ENCODE measurements at regions not wholly inside any gene's neighbourhood (a gene's known extent, or its start where the extent isn't known, plus 50 kb on each side); places are given as distances from the start of the nearest gene placed in this dataset.

GRCh38 chr3:192042116-192042515 lies 581.2 kb downstream of the PYDC2 start:
- H3K27me3 ChIP-seq (ENCODE audit: insufficient read depth, poor library complexity, severe bottlenecking), result no peaks in the 10 kb centered on the region
- no peak overlapping the region for H3K27ac ChIP-seq (replicated peaks)
- peak in 1 of 2 experiments; percentile 6 for DNase-seq (ENCODE audit: low read depth in 1 of 2, low spot score in 1 of 2)
- H3K4me3 ChIP-seq (replicated peaks; ENCODE audit: insufficient read depth, low read length), result no peak overlapping the region
- TF ChIP-seq SPI1 (IDR thresholded peaks at IDR 0.05; ENCODE audit: borderline replicate concordance, low read depth) (peak; percentile 7; the same call in 1 of the 2 replicates), CTCF (IDR thresholded peaks at IDR 0.05; ENCODE audit: insufficient read depth, low read length) (no peak)

- DNase-seq (ENCODE audit: low read depth in 1 of 2, low spot score in 1 of 2), result no peak
- no peak for TF ChIP-seq POLR2AphosphoS5 (IDR thresholded peaks at IDR 0.05; ENCODE audit: low read depth)
- no peak for TF ChIP-seq SPI1 (IDR thresholded peaks at IDR 0.05; ENCODE audit: borderline replicate concordance, low read depth)
- TF ChIP-seq CTCF (IDR thresholded peaks at IDR 0.05; ENCODE audit: insufficient read depth, low read length), result no peak
- no peak for TF ChIP-seq REST (IDR thresholded peaks at IDR 0.05; ENCODE audit: insufficient replicate concordance, low read depth)
- no peak for TF ChIP-seq GABPA (IDR thresholded peaks at IDR 0.05; ENCODE audit: low read depth)
Measured at GRCh38 chr3:192054881-192055280, 593.9 kb downstream of the PYDC2 start.

GRCh38 chr3:192055946-192056345 lies 595.0 kb downstream of the PYDC2 start:
- Histone ChIP-seq H3K4me3 (replicated peaks; ENCODE audit: insufficient read depth, low read length) (no peak overlapping the region), H3K27ac (replicated peaks) (no peak overlapping the region), H3K27me3 (ENCODE audit: insufficient read depth, poor library complexity, severe bottlenecking) (no peaks in the 10 kb centered on the region)
- TF ChIP-seq SPI1 (IDR thresholded peaks at IDR 0.05; ENCODE audit: borderline replicate concordance, low read depth) (no peak), GABPA (IDR thresholded peaks at IDR 0.05; ENCODE audit: low read depth) (no peak), CTCF (IDR thresholded peaks at IDR 0.05; ENCODE audit: insufficient read depth, low read length) (no peak), REST (IDR thresholded peaks at IDR 0.05; ENCODE audit: insufficient replicate concordance, low read depth) (no peak), POLR2AphosphoS5 (IDR thresholded peaks at IDR 0.05; ENCODE audit: low read depth) (no peak)
- no peak for DNase-seq (ENCODE audit: low read depth in 1 of 2, low spot score in 1 of 2)

More at GRCh38 chr3:192054881-192055280, 593.9 kb downstream of the PYDC2 start:
- H3K4me3 ChIP-seq (replicated peaks; ENCODE audit: insufficient read depth, low read length), result no peak overlapping the region
- H3K27me3 ChIP-seq (ENCODE audit: insufficient read depth, poor library complexity, severe bottlenecking), result no peaks in the 10 kb centered on the region
- H3K27ac ChIP-seq (replicated peaks), result no peak overlapping the region

- no peak overlapping the region for H3K4me3 ChIP-seq (replicated peaks; ENCODE audit: insufficient read depth, low read length)
- TF ChIP-seq CTCF (IDR thresholded peaks at IDR 0.05; ENCODE audit: insufficient read depth, low read length) (no peak), REST (IDR thresholded peaks at IDR 0.05; ENCODE audit: insufficient replicate concordance, low read depth) (no peak), POLR2AphosphoS5 (IDR thresholded peaks at IDR 0.05; ENCODE audit: low read depth) (no peak), GABPA (IDR thresholded peaks at IDR 0.05; ENCODE audit: low read depth) (no peak), SPI1 (IDR thresholded peaks at IDR 0.05; ENCODE audit: borderline replicate concordance, low read depth) (no peak)
- no peak for DNase-seq (ENCODE audit: low read depth in 1 of 2, low spot score in 1 of 2)
- no peak overlapping the region for H3K27ac ChIP-seq (replicated peaks)
- H3K27me3 ChIP-seq (ENCODE audit: insufficient read depth, poor library complexity, severe bottlenecking), result no peaks in the 10 kb centered on the region
Measured at GRCh38 chr3:192057261-192057660, 596.3 kb downstream of the PYDC2 start.
